ENCODE measurements at regions not wholly inside any gene's neighbourhood (a gene's known extent, or its start where the extent isn't known, plus 50 kb on each side); places are given as distances from the start of the nearest gene placed in this dataset.

GRCh38 chr1:79762461-79762860 lies 755.9 kb upstream of the ADGRL4 start:
- Mint-ChIP-seq H3K4me1 (ENCODE audit: low read depth) (no peaks in the 10 kb centered on the region), H3K9me3 (peaks cover 16% of the 10 kb centered on the region), H3K27ac (no peak overlapping the region), H3K4me3 (no peak overlapping the region), H3K36me3 (ENCODE audit: low read depth) (no peaks in the 10 kb centered on the region), H3K27me3 (no peaks in the 10 kb centered on the region)
- intact Hi-C loops (cut with micrococcal nuclease) = no loop called here

- no peaks in the 10 kb centered on the region for H3K36me3 Mint-ChIP-seq (ENCODE audit: low read depth)
- H3K27ac Mint-ChIP-seq = no peak overlapping the region
- no peak overlapping the region for H3K4me3 Mint-ChIP-seq
- no peaks in the 10 kb centered on the region for H3K27me3 Mint-ChIP-seq
- no peaks in the 10 kb centered on the region for H3K4me1 Mint-ChIP-seq (ENCODE audit: low read depth)
- H3K9me3 Mint-ChIP-seq = peaks cover 7% of the 10 kb centered on the region
- intact Hi-C loops (cut with micrococcal nuclease) = no loop called here
Observed at GRCh38 chr1:79760531-79760930, 754.0 kb upstream of the ADGRL4 start.

- no peaks in the 10 kb centered on the region for H3K4me1 Mint-ChIP-seq (ENCODE audit: low read depth)
- intact Hi-C loops (cut with micrococcal nuclease) = no loop called here
- no peak overlapping the region for H3K4me3 Mint-ChIP-seq
- H3K36me3 Mint-ChIP-seq (ENCODE audit: low read depth) = no peaks in the 10 kb centered on the region
- H3K27me3 Mint-ChIP-seq = no peaks in the 10 kb centered on the region
- no peak overlapping the region for H3K27ac Mint-ChIP-seq
- peaks cover 11% of the 10 kb centered on the region for H3K9me3 Mint-ChIP-seq
Observed at GRCh38 chr1:79749607-79750006, 743.1 kb upstream of the ADGRL4 start.

GRCh38 chr1:79745929-79746328 lies 739.4 kb upstream of the ADGRL4 start:
- H3K27me3 Mint-ChIP-seq = no peaks in the 10 kb centered on the region
- peaks cover 11% of the 10 kb centered on the region for H3K9me3 Mint-ChIP-seq
- no peak overlapping the region for H3K27ac Mint-ChIP-seq
- intact Hi-C loops (cut with micrococcal nuclease) = no loop called here
- H3K36me3 Mint-ChIP-seq (ENCODE audit: low read depth) = no peaks in the 10 kb centered on the region
- H3K4me1 Mint-ChIP-seq (ENCODE audit: low read depth) = no peaks in the 10 kb centered on the region
- H3K4me3 Mint-ChIP-seq = no peak overlapping the region

- no peaks in the 10 kb centered on the region for H3K4me1 Mint-ChIP-seq (ENCODE audit: low read depth)
- intact Hi-C loops (cut with micrococcal nuclease) = no loop called here
- H3K36me3 Mint-ChIP-seq (ENCODE audit: low read depth) = no peaks in the 10 kb centered on the region
- no peaks in the 10 kb centered on the region for H3K27me3 Mint-ChIP-seq
- H3K27ac Mint-ChIP-seq = no peak overlapping the region
- H3K9me3 Mint-ChIP-seq = peaks cover 11% of the 10 kb centered on the region
- H3K4me3 Mint-ChIP-seq = no peak overlapping the region
Observed at GRCh38 chr1:79744746-79745145, 738.2 kb upstream of the ADGRL4 start.

- Mint-ChIP-seq H3K36me3 (ENCODE audit: low read depth) (no peaks in the 10 kb centered on the region), H3K27me3 (no peaks in the 10 kb centered on the region), H3K9me3 (peaks cover 6% of the 10 kb centered on the region), H3K4me3 (no peak overlapping the region), H3K4me1 (ENCODE audit: low read depth) (no peaks in the 10 kb centered on the region), H3K27ac (no peak overlapping the region)
- intact Hi-C loops (cut with micrococcal nuclease) = no loop called here
Observed at GRCh38 chr1:79741720-79742421, 735.3 kb upstream of the ADGRL4 start.

- no peaks in the 10 kb centered on the region for H3K27me3 Mint-ChIP-seq
Observed at GRCh38 chr1:79738101-79738500, 731.6 kb upstream of the ADGRL4 start.

GRCh38 chr1:79737193-79737592 lies 730.7 kb upstream of the ADGRL4 start:
- Mint-ChIP-seq H3K9me3 (peaks cover 17% of the 10 kb centered on the region), H3K36me3 (ENCODE audit: low read depth) (no peaks in the 10 kb centered on the region), H3K4me3 (no peak overlapping the region), H3K27me3 (no peaks in the 10 kb centered on the region), H3K4me1 (ENCODE audit: low read depth) (no peaks in the 10 kb centered on the region), H3K27ac (no peak overlapping the region)
- intact Hi-C loops (cut with micrococcal nuclease) = no loop called here

More at GRCh38 chr1:79738101-79738500, 731.6 kb upstream of the ADGRL4 start:
- Mint-ChIP-seq H3K9me3 (peaks cover 17% of the 10 kb centered on the region), H3K4me3 (no peak overlapping the region), H3K4me1 (ENCODE audit: low read depth) (no peaks in the 10 kb centered on the region), H3K36me3 (ENCODE audit: low read depth) (no peaks in the 10 kb centered on the region), H3K27ac (no peak overlapping the region)
- intact Hi-C loops (cut with micrococcal nuclease) = no loop called here

GRCh38 chr1:79732950-79733349 lies 726.4 kb upstream of the ADGRL4 start:
- Mint-ChIP-seq H3K27me3 (no peaks in the 10 kb centered on the region), H3K9me3 (peaks cover 44% of the 10 kb centered on the region), H3K36me3 (ENCODE audit: low read depth) (no peaks in the 10 kb centered on the region), H3K4me1 (ENCODE audit: low read depth) (no peaks in the 10 kb centered on the region), H3K27ac (no peak overlapping the region), H3K4me3 (no peak overlapping the region)
- intact Hi-C loops (cut with micrococcal nuclease) = no loop called here

GRCh38 chr1:79726911-79727310 lies 720.4 kb upstream of the ADGRL4 start:
- Mint-ChIP-seq H3K4me3 (no peak overlapping the region), H3K27ac (no peak overlapping the region), H3K27me3 (no peaks in the 10 kb centered on the region), H3K9me3 (peaks cover 30% of the 10 kb centered on the region), H3K36me3 (ENCODE audit: low read depth) (no peaks in the 10 kb centered on the region), H3K4me1 (ENCODE audit: low read depth) (no peaks in the 10 kb centered on the region)
- intact Hi-C loops (cut with micrococcal nuclease) = no loop called here

- Mint-ChIP-seq H3K4me3 (no peak overlapping the region), H3K27ac (no peak overlapping the region), H3K9me3 (peaks cover 25% of the 10 kb centered on the region), H3K36me3 (ENCODE audit: low read depth) (no peaks in the 10 kb centered on the region), H3K27me3 (no peaks in the 10 kb centered on the region), H3K4me1 (ENCODE audit: low read depth) (no peaks in the 10 kb centered on the region)
- intact Hi-C loops (cut with micrococcal nuclease) = no loop called here
Observed at GRCh38 chr1:79726321-79726720, 719.8 kb upstream of the ADGRL4 start.

- Mint-ChIP-seq H3K27me3 (no peaks in the 10 kb centered on the region), H3K36me3 (ENCODE audit: low read depth) (no peaks in the 10 kb centered on the region), H3K4me1 (ENCODE audit: low read depth) (no peaks in the 10 kb centered on the region), H3K27ac (no peak overlapping the region), H3K9me3 (peaks cover 30% of the 10 kb centered on the region), H3K4me3 (no peak overlapping the region)
- intact Hi-C loops (cut with micrococcal nuclease) = no loop called here
Observed at GRCh38 chr1:79716447-79716846, 709.9 kb upstream of the ADGRL4 start.

- H3K9me3 Mint-ChIP-seq = peaks cover 20% of the 10 kb centered on the region
- H3K4me3 Mint-ChIP-seq = no peak overlapping the region
- no peaks in the 10 kb centered on the region for H3K27me3 Mint-ChIP-seq
- no peaks in the 10 kb centered on the region for H3K4me1 Mint-ChIP-seq (ENCODE audit: low read depth)
- H3K36me3 Mint-ChIP-seq (ENCODE audit: low read depth) = no peaks in the 10 kb centered on the region
- no peak overlapping the region for H3K27ac Mint-ChIP-seq
- intact Hi-C loops (cut with micrococcal nuclease) = no loop called here
Observed at GRCh38 chr1:79714664-79715063, 708.1 kb upstream of the ADGRL4 start.

GRCh38 chr1:79711001-79711431 lies 704.5 kb upstream of the ADGRL4 start:
- Mint-ChIP-seq H3K27me3 (no peaks in the 10 kb centered on the region), H3K4me3 (no peak overlapping the region)
- intact Hi-C loops (cut with micrococcal nuclease) = no loop called here

GRCh38 chr1:79708646-79709265 lies 702.2 kb upstream of the ADGRL4 start:
- no peak overlapping the region for H3K4me3 Mint-ChIP-seq
- H3K36me3 Mint-ChIP-seq (ENCODE audit: low read depth) = no peaks in the 10 kb centered on the region
- intact Hi-C loops (cut with micrococcal nuclease) = no loop called here
- no peaks in the 10 kb centered on the region for H3K4me1 Mint-ChIP-seq (ENCODE audit: low read depth)
- peaks cover 24% of the 10 kb centered on the region for H3K9me3 Mint-ChIP-seq
- no peaks in the 10 kb centered on the region for H3K27me3 Mint-ChIP-seq
- no peak overlapping the region for H3K27ac Mint-ChIP-seq

More at GRCh38 chr1:79711001-79711431, 704.5 kb upstream of the ADGRL4 start:
- H3K27ac Mint-ChIP-seq = no peak overlapping the region
- no peaks in the 10 kb centered on the region for H3K4me1 Mint-ChIP-seq (ENCODE audit: low read depth)
- no peaks in the 10 kb centered on the region for H3K36me3 Mint-ChIP-seq (ENCODE audit: low read depth)
- peaks cover 5% of the 10 kb centered on the region for H3K9me3 Mint-ChIP-seq

Measured in dendritic cell treated with granulocyte-macrophage colony-stimulating factor and Interleukin-4, amounts not matched to agents 40 ng/mL and 50 ng/mL, for 4 days (primary cell).